K562 (cell line): ENCODE measurements at regions not wholly inside any gene's neighbourhood (a gene's known extent, or its start where the extent isn't known, plus 50 kb on each side); places are given as distances from the start of the nearest gene placed in this dataset.

Source experiments
- ATAC-seq: fragments of 200-7000 bp; cut with Tn5 transposase; 3 replicates; pipeline ENCODE4 v1.9.1; 2020; ENCODE audit warnings: moderate library complexity
- BruUV-seq: library from RNA; stranded (reverse); fragments of 400-500 nt; replicated peaks from 2 replicates; lab custom pipeline; 2021; lab: Mats Ljungman, UMichigan
- CTCF ChIA-PET: fragments of 300-600 bp; formaldehyde crosslinking; extraction: SDS; loops from one replicate; lab custom pipeline; 2021; ENCODE audit warnings: low intra/inter-chr PET ratio; lab: Yijun Ruan, JAX
- POLR2A ChIA-PET: fragments of 300-600, 350-650 bp; sonication (Branson Sonifier 250); formaldehyde crosslinking; extraction: SDS; loops from one replicate; lab custom pipeline; 2021; ENCODE audit warnings: antibody characterized with exemption, inconsistent platforms; lab: Yijun Ruan, JAX
- DNase-seq, 4 experiments: peaks; one replicate each; pipeline versions ENCODE4 v3.0.0 to v3.0.0-alpha.2; 2011 to 2018; ENCODE audit warnings: low spot score in 3 of 4, mixed read lengths in 3 of 4; ENCODE audit errors: extremely low read depth in 1 of 4
- FAIRE-seq: peaks from 2 replicates; lab custom pipeline; 2011; peaks lifted over from hg19 to GRCh38; lab: Jason Lieb, UNC
- H2AFZ ChIP-seq: 2 replicates; pipeline ENCODE4 v1.6.0; 2011; ENCODE audit warnings: low read depth, low read length, control low read depth, inconsistent platforms
- H3K27ac ChIP-seq: fragments of 200-600 bp; 3 replicates; pipeline ENCODE4 v1.8.0; 2011; ENCODE audit warnings: low read depth, mild to moderate bottlenecking, control low read depth, inconsistent platforms, low read length, moderate library complexity, mixed read lengths; ENCODE audit errors: extremely low read depth
- H3K27me3 ChIP-seq, 2 experiments: fragments of 300-600 bp in 1 of 2; 2 replicates in 1 of 2; 3 replicates in 1 of 2; pipeline versions ENCODE4 v1.6.0 to v1.8.0; 2011; ENCODE audit warnings: inconsistent platforms in 2 of 2, low read length in 2 of 2, mild to moderate bottlenecking in 1 of 2, mixed read lengths in 1 of 2, moderate library complexity in 1 of 2; ENCODE audit not compliant: control insufficient read depth in 2 of 2, insufficient read depth in 2 of 2
- H3K36me3 ChIP-seq: fragments of 300-600 bp; 3 replicates; pipeline ENCODE4 v1.8.0; 2011; ENCODE audit warnings: mild to moderate bottlenecking, low read length, inconsistent platforms; ENCODE audit not compliant: control insufficient read depth, insufficient read depth
- H3K4me1 ChIP-seq, 2 experiments: fragments of 200-600 bp in 1 of 2; replicated peaks in 1 of 2; 2 replicates in 1 of 2; 3 replicates in 1 of 2; pipeline versions ENCODE4 v1.5.1 to v1.8.0; 2011; ENCODE audit warnings: inconsistent platforms in 2 of 2, low read length in 2 of 2, mild to moderate bottlenecking in 1 of 2, mixed read lengths in 1 of 2, moderate library complexity in 1 of 2; ENCODE audit not compliant: control insufficient read depth in 2 of 2, insufficient read depth in 2 of 2
- H3K4me2 ChIP-seq: 2 replicates; pipeline ENCODE4 v1.6.1; 2011; ENCODE audit warnings: low read length, control low read depth, inconsistent platforms, mixed read lengths; ENCODE audit not compliant: insufficient read depth
- H3K4me3 ChIP-seq: fragments of 200-600 bp; sonication (generic), shearing (Covaris generic); 2 replicates; pipeline ENCODE4 v1.5.1; 2016; ENCODE audit warnings: control low read depth, inconsistent platforms
- H3K79me2 ChIP-seq: fragments of 200-600 bp; 3 replicates; pipeline ENCODE4 v1.8.0; 2011; ENCODE audit warnings: low read length, inconsistent platforms; ENCODE audit not compliant: control insufficient read depth, insufficient read depth
- H3K9ac ChIP-seq, 2 experiments: 2 replicates each; pipeline versions ENCODE4 v1.6.0 to v1.6.1; 2011; ENCODE audit warnings: low read depth in 2 of 2, low read length in 2 of 2, control low read depth in 1 of 2, inconsistent platforms in 1 of 2, mild to moderate bottlenecking in 1 of 2, mixed read lengths in 1 of 2; ENCODE audit not compliant: insufficient read depth in 1 of 2
- H3K9me1 ChIP-seq: one replicate; pipeline ENCODE4 v1.6.0; 2011; ENCODE audit warnings: inconsistent platforms, mild to moderate bottlenecking, low read length, moderate library complexity; ENCODE audit not compliant: control insufficient read depth, insufficient read depth
- H3K9me3 ChIP-seq: replicated peaks from 2 replicates; pipeline ENCODE4 v1.5.1; 2011; ENCODE audit warnings: low read depth, low read length, inconsistent platforms; ENCODE audit not compliant: control insufficient read depth, insufficient read depth
- H4K20me1 ChIP-seq: replicated peaks from 2 replicates; pipeline ENCODE4 v1.6.1; 2011; ENCODE audit warnings: low read length, inconsistent platforms, mixed read lengths; ENCODE audit not compliant: control insufficient read depth, insufficient read depth
- CHD1 ChIP-seq: fragments of 200-600 bp; sonication (generic); IDR thresholded peaks from one replicate; pipeline ENCODE4 v1.6.1; 2012; ENCODE audit warnings: mild to moderate bottlenecking, moderate library complexity, low read length, inconsistent platforms
- IFI16 ChIP-seq: fragments of 250-450 bp; sonication (Bioruptor Pico); IDR thresholded peaks from 2 replicates; pipeline ENCODE4 v2.1.2; 2022; ENCODE audit warnings: mild to moderate bottlenecking, inconsistent platforms
- NFXL1 ChIP-seq: fragments of 450-650 bp; formaldehyde crosslinking; IDR thresholded peaks from 2 replicates; pipeline ENCODE4 v1.4.0; 2021; ENCODE audit warnings: mild to moderate bottlenecking
- PTBP1 ChIP-seq: fragments of 200-400 bp; formaldehyde crosslinking; IDR thresholded peaks from 2 replicates; pipeline ENCODE4 v1.6.1; 2017; ENCODE audit warnings: low read depth, low read length
- SAP30 ChIP-seq: fragments of 200-600 bp; sonication (generic); IDR thresholded peaks from 2 replicates; pipeline ENCODE4 v1.6.1; 2012; ENCODE audit warnings: borderline replicate concordance, low read depth, mild to moderate bottlenecking, moderate library complexity, low read length, control low read depth, inconsistent platforms; ENCODE audit not compliant: insufficient read depth, poor library complexity, severe bottlenecking
- SMC3 ChIP-seq: conservative IDR thresholded peaks from 2 replicates; pipeline ENCODE4 v1.6.1; 2011; ENCODE audit warnings: low read depth, low read length, improper control_type of control experiment; ENCODE audit not compliant: insufficient read depth
- SREBF1 ChIP-seq: fragments of 150-350 bp; IDR thresholded peaks from 2 replicates; pipeline ENCODE4 v1.6.1; 2014; ENCODE audit warnings: antibody characterized with exemption, low read depth, low read length, borderline replicate concordance
- TEAD1 ChIP-seq, 2 experiments: fragments of 450-650 bp in 1 of 2; sonication (generic) in 1 of 2; formaldehyde crosslinking; IDR thresholded peaks; 2 replicates each; pipeline versions ENCODE4 v1.4.0 to v1.8.0; 2020 to 2022; ENCODE audit warnings: mild to moderate bottlenecking in 2 of 2, missing genetic modification reagents in 1 of 2
- ZFPM2 ChIP-seq: fragments of 250-450 bp; sonication (Bioruptor Pico); IDR thresholded peaks from 2 replicates; pipeline ENCODE4 v1.5.1; 2022; ENCODE audit warnings: mild to moderate bottlenecking
- WGBS: fragments of 100-300 bp; shearing (Covaris generic); methylation state at CpG from one replicate; pipeline ENCODE4 v1.1.6; 2016; ENCODE audit warnings: low coverage, mixed read lengths; ENCODE audit not compliant: insufficient coverage; ENCODE audit errors: missing lambda C conversion rate; 5-methylcytosine and 5-hydroxymethylcytosine counted together
- in situ Hi-C: fragments of 300-500 bp; cut with MboI; formaldehyde crosslinking; loops from 4 replicates; pipeline ENCODE4 v1.15.0; 2018; ENCODE audit warnings: inconsistent platforms, mixed read lengths
- intact Hi-C: fragments of 100-400 bp; cut with micrococcal nuclease; formaldehyde crosslinking; loops from 2 replicates; pipeline ENCODE4 v1.14.2; 2022

DNA sequence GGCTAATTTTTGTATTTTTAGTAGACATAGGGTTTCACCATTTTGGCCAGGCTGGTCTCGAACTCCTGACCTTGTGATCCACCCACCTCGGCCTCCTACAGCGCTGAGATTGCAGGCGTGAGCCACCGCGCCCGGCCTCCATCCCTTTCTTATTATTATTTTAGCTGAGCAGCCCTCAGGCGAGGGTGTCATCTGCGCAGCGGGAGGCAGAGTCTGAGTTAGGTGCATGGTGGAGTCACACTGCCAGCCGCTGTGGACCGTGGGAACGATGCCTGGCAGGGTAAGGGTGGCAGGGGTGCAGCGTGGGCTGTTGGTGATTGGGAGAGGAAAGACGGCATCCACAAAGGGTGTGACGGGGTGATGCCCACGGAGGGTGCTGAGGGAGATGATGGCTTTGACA is 491.8 kb upstream of the FAT1 start:
- no peaks in the 10 kb centered on the region for H3K27me3 ChIP-seq
- no peak overlapping the region for H3K27ac ChIP-seq
- no peaks in the 10 kb centered on the region for H3K36me3 ChIP-seq
- H3K4me2 ChIP-seq = no peak overlapping the region
- FAIRE-seq (no peak), DNase-seq (no peak), ATAC-seq (no peak)
- in situ Hi-C loops (no loop called here), intact Hi-C loops (no loop called here)
- no peak overlapping the region for H2AFZ ChIP-seq
- ChIA-PET POLR2A (no interaction called here), CTCF (no interaction called here)
- 0% methylated on average over 15 of the region's 17 CpGs for WGBS
- H3K9ac ChIP-seq = no peak overlapping the region
- no peaks in the 10 kb centered on the region for H3K4me1 ChIP-seq
- no peaks in the 10 kb centered on the region for H3K79me2 ChIP-seq
- TF ChIP-seq SAP30 (no peak), ZFPM2 (CRISPR knock-in tag) (no peak), CHD1 (no peak), PTBP1 (no peak), SREBF1 (no peak), TEAD1 (CRISPR knock-in tag; IDR thresholded peaks at IDR 0.05) (no peak), NFXL1 (CRISPR knock-in tag) (no peak), IFI16 (CRISPR knock-in tag) (no peak), SMC3 (no peak)
- BruUV-seq = no TSS peak
- no peaks in the 10 kb centered on the region for H4K20me1 ChIP-seq
- H3K9me3 ChIP-seq = no peaks in the 10 kb centered on the region
- no peak overlapping the region for H3K4me3 ChIP-seq
- no peaks in the 10 kb centered on the region for H3K9me1 ChIP-seq
